Mesodermal cell (in vitro differentiated cells): ENCODE measurements at regions not wholly inside any gene's neighbourhood (a gene's known extent, or its start where the extent isn't known, plus 50 kb on each side); places are given as distances from the start of the nearest gene placed in this dataset.

ENCODE experiments used
- H3K27ac ChIP-seq: 2 replicates; pipeline ENCODE4 v1.7.0; 2013; ENCODE audit warnings: mild to moderate bottlenecking, low read depth, low read length, moderate library complexity; ENCODE audit not compliant: severe bottlenecking
- H3K36me3 ChIP-seq: 2 replicates; pipeline ENCODE4 v1.7.1; 2013; ENCODE audit warnings: mild to moderate bottlenecking, low read length, moderate library complexity; ENCODE audit not compliant: control insufficient read depth, insufficient read depth
- H3K4me1 ChIP-seq: one replicate; pipeline ENCODE4 v1.7.1; 2013; ENCODE audit warnings: mild to moderate bottlenecking, low read length; ENCODE audit not compliant: insufficient read depth, control insufficient read depth, poor library complexity, severe bottlenecking
- H3K4me3 ChIP-seq: 2 replicates; pipeline ENCODE4 v1.7.0; 2013; ENCODE audit warnings: low read length, control low read depth, mild to moderate bottlenecking; ENCODE audit not compliant: insufficient read depth, poor library complexity, severe bottlenecking; ENCODE audit errors: extremely low read depth
- H3K9me3 ChIP-seq: 2 replicates; pipeline ENCODE4 v1.7.1; 2013; ENCODE audit warnings: mild to moderate bottlenecking, low read length, moderate library complexity; ENCODE audit not compliant: control insufficient read depth
- WGBS, 2 experiments: methylation state at CpG; one replicate each; pipeline ENCODE4 v1.1.5; 2013; ENCODE audit warnings: missing lambda C conversion rate in 2 of 2; ENCODE audit not compliant: insufficient coverage in 2 of 2; 5-methylcytosine and 5-hydroxymethylcytosine counted together

- Histone ChIP-seq H3K27ac (no peak overlapping the region), H3K4me1 (no peaks in the 10 kb centered on the region), H3K36me3 (no peaks in the 10 kb centered on the region), H3K4me3 (no peak overlapping the region), H3K9me3 (no peaks in the 10 kb centered on the region)
- 86 to 92% methylated on average over 1 to 2 of the region's 4 CpGs for WGBS, 2 experiments
These were observed 152.5 kb upstream of the PHF14 start for GRCh38 chr7:10821156-10821555.

DNA sequence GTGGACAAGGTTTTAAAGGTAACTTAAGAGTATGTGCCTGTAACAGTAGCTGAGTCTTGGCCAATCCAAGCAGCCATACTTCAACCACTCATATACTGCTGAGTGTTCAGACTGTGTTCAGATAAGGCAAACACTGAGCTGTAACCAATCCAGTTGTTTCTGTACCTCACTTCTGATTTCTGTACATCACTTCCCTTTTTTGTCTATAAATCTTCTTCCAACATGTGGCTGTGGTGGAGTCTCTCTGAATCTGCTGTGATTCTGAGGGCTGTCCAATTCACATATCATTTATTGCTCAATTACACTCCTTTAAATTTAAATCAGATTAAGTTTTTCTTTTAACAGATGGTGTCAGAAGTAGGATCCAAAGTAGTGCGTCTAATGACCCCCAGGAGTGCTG is 149.5 kb upstream of the PHF14 start:
- no peak overlapping the region for H3K27ac ChIP-seq
- WGBS, 2 experiments: 80% methylated on average over 1 of the region's 1 CpG; no CpG with 5 or more reads in 1 of the 2 experiments
- no peaks in the 10 kb centered on the region for H3K36me3 ChIP-seq
- H3K4me1 ChIP-seq: no peaks in the 10 kb centered on the region
- no peaks in the 10 kb centered on the region for H3K9me3 ChIP-seq
- H3K4me3 ChIP-seq: no peak overlapping the region

GRCh38 chr7:10838228-10838627 is 135.4 kb upstream of the PHF14 start:
- no peaks in the 10 kb centered on the region for H3K36me3 ChIP-seq
- no peak overlapping the region for H3K4me3 ChIP-seq
- no peak overlapping the region for H3K27ac ChIP-seq
- H3K9me3 ChIP-seq: no peaks in the 10 kb centered on the region
- no peaks in the 10 kb centered on the region for H3K4me1 ChIP-seq
- no CpG with 5 or more reads among the region's 1 CpG for WGBS, 2 experiments

- Histone ChIP-seq H3K9me3 (no peaks in the 10 kb centered on the region), H3K27ac (no peak overlapping the region)
- WGBS, 2 experiments: no CpG with 5 or more reads among the region's 2 CpGs
These were observed 128.4 kb upstream of the PHF14 start for GRCh38 chr7:10845225-10845624.

DNA sequence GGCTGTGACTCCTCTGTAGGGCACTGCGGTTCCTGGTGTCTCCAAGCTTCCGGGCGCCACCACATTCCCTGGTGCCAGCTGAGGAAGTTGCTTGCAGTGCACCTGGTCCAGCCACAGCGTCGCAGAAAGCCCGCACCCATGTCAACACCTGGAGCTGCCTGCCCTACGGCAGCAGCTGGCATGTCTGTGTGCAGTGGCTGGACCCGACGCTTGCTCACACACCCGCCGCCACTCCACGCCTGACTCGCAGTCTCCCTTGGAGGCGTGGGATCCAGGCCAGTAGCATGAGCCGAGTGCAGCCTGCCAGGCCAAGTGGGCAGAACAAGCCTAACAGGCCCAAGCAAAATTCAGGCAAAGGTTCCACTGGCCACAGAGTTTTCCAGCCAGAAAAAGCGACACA is 118.1 kb upstream of the PHF14 start:
- H3K9me3 ChIP-seq: no peaks in the 10 kb centered on the region
- H3K4me3 ChIP-seq: no peak overlapping the region
- no peaks in the 10 kb centered on the region for H3K4me1 ChIP-seq
- no peak overlapping the region for H3K27ac ChIP-seq
- WGBS, 2 experiments: 92 to 97% methylated on average over 15 of the region's 16 CpGs
- no peaks in the 10 kb centered on the region for H3K36me3 ChIP-seq

More at GRCh38 chr7:10845225-10845624, 128.4 kb upstream of the PHF14 start:
- H3K36me3 ChIP-seq: no peaks in the 10 kb centered on the region
- H3K4me3 ChIP-seq: no peak overlapping the region
- H3K4me1 ChIP-seq: no peaks in the 10 kb centered on the region

DNA sequence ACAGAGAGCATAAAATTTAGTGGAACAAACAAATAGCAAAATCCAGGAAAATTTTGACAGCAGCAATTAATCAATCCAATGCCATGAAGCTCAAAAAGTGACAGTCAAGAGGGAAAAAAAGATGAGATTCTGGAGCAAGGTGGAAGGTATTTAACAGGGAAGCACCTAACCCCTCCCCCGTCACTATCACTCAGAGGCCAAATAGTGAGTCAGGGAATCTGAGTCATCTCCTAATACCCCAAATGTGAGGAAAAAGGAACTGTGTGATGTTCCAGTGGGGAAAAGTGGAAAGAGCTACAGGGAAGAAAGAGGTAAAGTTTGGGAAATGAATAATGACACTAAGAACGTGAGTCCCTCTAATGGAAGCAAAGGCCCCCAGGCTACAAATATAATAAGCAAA is 113.2 kb upstream of the PHF14 start:
- no peak overlapping the region for H3K27ac ChIP-seq
- H3K4me3 ChIP-seq: no peak overlapping the region
- WGBS, 2 experiments: 83% methylated on average over 1 of the region's 2 CpGs; no CpG with 5 or more reads in 1 of the 2 experiments
- no peaks in the 10 kb centered on the region for H3K36me3 ChIP-seq
- H3K9me3 ChIP-seq: no peaks in the 10 kb centered on the region
- no peaks in the 10 kb centered on the region for H3K4me1 ChIP-seq

GRCh38 chr7:10863476-10863875 is 110.2 kb upstream of the PHF14 start:
- H3K36me3 ChIP-seq: no peaks in the 10 kb centered on the region
- WGBS, 2 experiments: 94 to 95% methylated on average over 6 of the region's 7 CpGs
- no peak overlapping the region for H3K4me3 ChIP-seq
- H3K9me3 ChIP-seq: no peaks in the 10 kb centered on the region
- H3K4me1 ChIP-seq: no peaks in the 10 kb centered on the region
- H3K27ac ChIP-seq: no peak overlapping the region

- Histone ChIP-seq H3K27ac (no peak overlapping the region), H3K4me3 (no peak overlapping the region), H3K36me3 (no peaks in the 10 kb centered on the region), H3K4me1 (no peaks in the 10 kb centered on the region), H3K9me3 (no peaks in the 10 kb centered on the region)
- 50 to 100% methylated on average over 1 of the region's 1 CpG for WGBS, 2 experiments
These were observed 99.0 kb upstream of the PHF14 start for GRCh38 chr7:10874666-10875065.

- no peak overlapping the region for H3K4me3 ChIP-seq
- no peaks in the 10 kb centered on the region for H3K36me3 ChIP-seq
- no peak overlapping the region for H3K27ac ChIP-seq
- WGBS, 2 experiments: 100% methylated on average over 1 of the region's 2 CpGs; no CpG with 5 or more reads in 1 of the 2 experiments
- H3K4me1 ChIP-seq: no peaks in the 10 kb centered on the region
- no peaks in the 10 kb centered on the region for H3K9me3 ChIP-seq
These were observed 98.6 kb upstream of the PHF14 start for GRCh38 chr7:10875080-10875479.

DNA sequence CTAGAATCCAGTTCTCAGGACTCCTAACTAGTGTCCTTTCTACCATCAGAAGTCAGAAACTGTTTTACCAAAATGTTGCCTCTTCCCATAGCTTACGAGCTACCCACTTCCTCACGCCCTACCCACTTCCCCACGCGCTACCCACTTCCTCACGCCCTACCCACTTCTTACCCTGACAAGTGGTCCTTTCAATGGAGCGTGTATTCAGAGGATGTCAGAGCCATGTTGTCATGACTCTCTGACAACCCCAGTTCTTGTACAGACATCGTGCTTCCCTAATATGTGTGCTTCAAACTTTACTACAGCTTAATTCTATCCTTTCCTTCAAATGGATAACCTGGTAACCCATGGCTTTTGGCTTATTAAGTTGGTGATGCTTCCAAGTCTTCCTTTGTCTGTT is 84.8 kb upstream of the PHF14 start:
- H3K36me3 ChIP-seq: no peaks in the 10 kb centered on the region
- no peaks in the 10 kb centered on the region for H3K9me3 ChIP-seq
- H3K27ac ChIP-seq: no peak overlapping the region
- no peak overlapping the region for H3K4me3 ChIP-seq
- no peaks in the 10 kb centered on the region for H3K4me1 ChIP-seq
- WGBS, 2 experiments: 87 to 96% methylated on average over 5 to 6 of the region's 7 CpGs

DNA sequence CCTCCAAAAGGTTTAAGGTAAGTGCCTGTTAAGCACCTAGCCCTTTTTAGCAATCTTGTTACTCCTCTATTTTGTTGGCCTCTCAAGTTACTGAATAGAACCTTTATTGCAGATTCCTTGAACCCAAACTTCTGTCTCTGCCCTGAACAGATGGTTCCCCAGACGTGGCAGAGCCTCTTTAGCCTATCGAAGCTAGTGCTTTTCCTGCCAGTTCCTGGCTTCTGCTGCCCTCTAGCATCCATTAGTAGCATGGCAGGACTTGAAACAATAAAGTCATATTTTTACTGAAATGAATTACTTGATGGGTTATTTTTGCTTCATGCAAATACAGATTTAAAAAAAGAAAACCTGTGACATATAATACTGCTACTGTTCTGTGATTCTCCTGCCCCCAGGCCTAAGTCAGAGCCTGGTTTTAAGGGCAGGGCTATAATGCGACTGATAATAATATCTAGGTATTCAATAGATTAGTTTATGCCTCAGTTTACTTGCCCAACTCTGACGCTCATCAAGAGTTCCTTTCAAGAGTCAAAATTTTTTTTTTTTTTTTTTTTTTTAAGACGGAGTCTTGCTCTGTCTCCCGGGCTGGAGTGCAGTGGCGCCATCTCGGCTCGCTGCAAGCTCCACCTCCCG is 84.3 kb upstream of the PHF14 start:
- 68 to 89% methylated on average over 4 to 7 of the region's 10 CpGs for WGBS, 2 experiments
- no peaks in the 10 kb centered on the region for H3K9me3 ChIP-seq
- H3K27ac ChIP-seq: no peak overlapping the region
- no peaks in the 10 kb centered on the region for H3K36me3 ChIP-seq
- H3K4me1 ChIP-seq: no peaks in the 10 kb centered on the region
- no peak overlapping the region for H3K4me3 ChIP-seq
